ENCODE measurements at regions not wholly inside any gene's neighbourhood (a gene's known extent, or its start where the extent isn't known, plus 50 kb on each side); places are given as distances from the start of the nearest gene placed in this dataset.

DNA sequence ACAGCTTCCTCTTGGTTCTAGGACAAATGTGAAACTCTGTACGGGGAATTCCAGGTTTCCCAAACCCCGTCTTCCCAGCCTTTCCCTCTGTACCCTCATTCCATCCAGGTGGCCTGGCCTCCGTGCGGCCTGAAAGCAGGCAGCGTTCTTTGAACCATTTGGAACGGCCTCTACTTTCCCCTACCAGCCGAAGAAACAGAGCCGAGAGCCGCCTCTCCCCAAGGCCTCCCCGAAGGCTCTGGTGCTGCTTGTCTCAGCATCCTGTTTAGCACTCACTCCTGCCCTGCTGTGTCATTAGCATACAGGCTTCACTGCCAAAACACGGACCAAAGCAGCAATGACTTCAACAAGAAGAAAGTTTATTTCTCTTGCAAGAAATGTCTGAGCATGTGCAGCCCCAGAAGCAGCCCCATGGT lies 137.7 kb downstream of the HSD17B3 start:
- H3K4me1 ChIP-seq (ENCODE audit: insufficient read depth, low read length), result no peaks in the 10 kb centered on the region
- no peak overlapping the region for H3K4me3 ChIP-seq (ENCODE audit: low read depth in 1 of 2, low read length in 2 of 2)
- no peak overlapping the region for H3K27ac ChIP-seq (ENCODE audit: low read length)
- no peak for TF ChIP-seq EZH2 (IDR thresholded peaks at IDR 0.05; ENCODE audit: borderline replicate concordance, low read depth, low read length, severe bottlenecking)
- TF ChIP-seq, protein P1, sequence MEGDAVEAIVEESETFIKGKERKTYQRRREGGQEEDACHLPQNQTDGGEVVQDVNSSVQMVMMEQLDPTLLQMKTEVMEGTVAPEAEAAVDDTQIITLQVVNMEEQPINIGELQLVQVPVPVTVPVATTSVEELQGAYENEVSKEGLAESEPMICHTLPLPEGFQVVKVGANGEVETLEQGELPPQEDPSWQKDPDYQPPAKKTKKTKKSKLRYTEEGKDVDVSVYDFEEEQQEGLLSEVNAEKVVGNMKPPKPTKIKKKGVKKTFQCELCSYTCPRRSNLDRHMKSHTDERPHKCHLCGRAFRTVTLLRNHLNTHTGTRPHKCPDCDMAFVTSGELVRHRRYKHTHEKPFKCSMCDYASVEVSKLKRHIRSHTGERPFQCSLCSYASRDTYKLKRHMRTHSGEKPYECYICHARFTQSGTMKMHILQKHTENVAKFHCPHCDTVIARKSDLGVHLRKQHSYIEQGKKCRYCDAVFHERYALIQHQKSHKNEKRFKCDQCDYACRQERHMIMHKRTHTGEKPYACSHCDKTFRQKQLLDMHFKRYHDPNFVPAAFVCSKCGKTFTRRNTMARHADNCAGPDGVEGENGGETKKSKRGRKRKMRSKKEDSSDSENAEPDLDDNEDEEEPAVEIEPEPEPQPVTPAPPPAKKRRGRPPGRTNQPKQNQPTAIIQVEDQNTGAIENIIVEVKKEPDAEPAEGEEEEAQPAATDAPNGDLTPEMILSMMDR (IDR thresholded peaks at IDR 0.05; ENCODE audit: borderline replicate concordance, extremely low read depth, low read length, poor library complexity, severe bottlenecking), result no peak
- H2AFZ ChIP-seq (ENCODE audit: low read depth, low read length), result no peak overlapping the region
- H3K9ac ChIP-seq (ENCODE audit: low read depth, low read length), result no peak overlapping the region
- H3K27me3 ChIP-seq (ENCODE audit: insufficient read depth, low read length, poor library complexity), result peaks cover 3% of the 10 kb centered on the region
- no peaks in the 10 kb centered on the region for H4K20me1 ChIP-seq (ENCODE audit: insufficient read depth, low read length)
- no peak overlapping the region for H3K4me2 ChIP-seq (ENCODE audit: insufficient read depth, low read length)
- no peaks in the 10 kb centered on the region for H3K9me3 ChIP-seq (ENCODE audit: insufficient read depth, low read length, severe bottlenecking)
- H3K79me2 ChIP-seq (ENCODE audit: insufficient read depth, low read length), result no peaks in the 10 kb centered on the region
- ATAC-seq (ENCODE audit: insufficient read depth, low read depth) (no peak), DNase-seq (no peak)
- no peaks in the 10 kb centered on the region for H3K36me3 ChIP-seq (ENCODE audit: insufficient read depth, low read length)

DNA sequence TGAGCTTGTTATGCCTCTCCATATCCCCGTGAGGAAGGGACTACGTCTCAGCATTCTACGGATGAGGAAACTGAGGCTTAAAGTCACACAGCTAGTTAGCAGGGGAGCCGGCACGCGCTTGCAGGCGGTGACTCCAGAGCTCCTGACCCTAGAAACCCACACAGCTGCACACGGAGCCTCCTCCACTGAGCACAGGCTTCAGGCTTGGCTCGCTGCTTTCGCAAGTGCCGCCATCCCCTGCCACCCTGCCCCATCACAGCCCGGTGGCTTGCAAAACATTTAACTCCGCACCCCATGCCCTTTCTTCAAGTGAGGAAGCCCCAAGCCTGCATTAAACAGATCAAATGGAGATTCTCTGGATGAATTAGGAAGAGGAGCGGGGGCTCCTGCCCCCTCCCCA lies 138.3 kb downstream of the HSD17B3 start:
- Histone ChIP-seq H3K9ac (ENCODE audit: low read depth, low read length) (no peak overlapping the region), H3K27me3 (ENCODE audit: insufficient read depth, low read length, poor library complexity) (peaks cover 3% of the 10 kb centered on the region), H3K4me3 (ENCODE audit: low read depth in 1 of 2, low read length in 2 of 2) (no peak overlapping the region), H3K4me2 (ENCODE audit: insufficient read depth, low read length) (no peak overlapping the region), H4K20me1 (ENCODE audit: insufficient read depth, low read length) (no peaks in the 10 kb centered on the region), H2AFZ (ENCODE audit: low read depth, low read length) (no peak overlapping the region), H3K27ac (ENCODE audit: low read length) (no peak overlapping the region), H3K36me3 (ENCODE audit: insufficient read depth, low read length) (no peaks in the 10 kb centered on the region), H3K9me3 (ENCODE audit: insufficient read depth, low read length, severe bottlenecking) (no peaks in the 10 kb centered on the region), H3K79me2 (ENCODE audit: insufficient read depth, low read length) (no peaks in the 10 kb centered on the region), H3K4me1 (ENCODE audit: insufficient read depth, low read length) (no peaks in the 10 kb centered on the region; the same call in 1 of the 2 replicates)
- ATAC-seq (ENCODE audit: insufficient read depth, low read depth) (no peak), DNase-seq (no peak)
- TF ChIP-seq EZH2 (IDR thresholded peaks at IDR 0.05; ENCODE audit: borderline replicate concordance, low read depth, low read length, severe bottlenecking), result no peak
- TF ChIP-seq, protein P1 (IDR thresholded peaks at IDR 0.05; ENCODE audit: borderline replicate concordance, extremely low read depth, low read length, poor library complexity, severe bottlenecking), result no peak

DNA sequence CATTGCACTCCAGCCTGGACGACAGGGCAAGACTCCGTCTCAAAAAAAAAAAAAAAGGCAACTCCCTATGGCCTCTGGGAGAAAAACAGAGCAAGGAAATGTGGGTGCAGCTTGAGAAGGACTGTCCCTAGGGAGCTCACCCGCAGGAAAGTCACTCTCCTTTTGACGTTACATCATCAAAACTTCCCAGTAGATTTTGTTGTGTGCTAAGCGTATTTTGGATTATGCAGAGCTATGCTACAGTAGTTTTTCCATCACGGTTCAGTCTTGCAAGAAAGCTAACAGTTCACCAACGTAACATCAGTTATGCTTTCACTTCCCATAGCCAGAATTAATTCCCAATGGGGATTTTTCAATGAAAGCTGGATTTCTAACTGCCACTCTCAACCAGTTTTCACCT lies 138.8 kb downstream of the HSD17B3 start:
- H3K36me3 ChIP-seq (ENCODE audit: insufficient read depth, low read length), result no peaks in the 10 kb centered on the region
- peaks cover 3% of the 10 kb centered on the region for H3K27me3 ChIP-seq (ENCODE audit: insufficient read depth, low read length, poor library complexity)
- H3K4me1 ChIP-seq (ENCODE audit: insufficient read depth, low read length), result no peaks in the 10 kb centered on the region; the same call in 1 of the 2 replicates
- H3K4me2 ChIP-seq (ENCODE audit: insufficient read depth, low read length), result no peak overlapping the region
- no peak for ATAC-seq (ENCODE audit: insufficient read depth, low read depth)
- no peaks in the 10 kb centered on the region for H4K20me1 ChIP-seq (ENCODE audit: insufficient read depth, low read length)
- no peak overlapping the region for H3K9ac ChIP-seq (ENCODE audit: low read depth, low read length)
- H3K79me2 ChIP-seq (ENCODE audit: insufficient read depth, low read length), result no peaks in the 10 kb centered on the region
- H2AFZ ChIP-seq (ENCODE audit: low read depth, low read length), result no peak overlapping the region
- no peak overlapping the region for H3K27ac ChIP-seq (ENCODE audit: low read length)
- no peak for TF ChIP-seq EZH2 (IDR thresholded peaks at IDR 0.05; ENCODE audit: borderline replicate concordance, low read depth, low read length, severe bottlenecking)
- TF ChIP-seq, protein P1 (IDR thresholded peaks at IDR 0.05; ENCODE audit: borderline replicate concordance, extremely low read depth, low read length, poor library complexity, severe bottlenecking), result no peak
- no peak for DNase-seq
- H3K9me3 ChIP-seq (ENCODE audit: insufficient read depth, low read length, severe bottlenecking), result no peaks in the 10 kb centered on the region
- no peak overlapping the region for H3K4me3 ChIP-seq (ENCODE audit: low read depth in 1 of 2, low read length in 2 of 2)

DNA sequence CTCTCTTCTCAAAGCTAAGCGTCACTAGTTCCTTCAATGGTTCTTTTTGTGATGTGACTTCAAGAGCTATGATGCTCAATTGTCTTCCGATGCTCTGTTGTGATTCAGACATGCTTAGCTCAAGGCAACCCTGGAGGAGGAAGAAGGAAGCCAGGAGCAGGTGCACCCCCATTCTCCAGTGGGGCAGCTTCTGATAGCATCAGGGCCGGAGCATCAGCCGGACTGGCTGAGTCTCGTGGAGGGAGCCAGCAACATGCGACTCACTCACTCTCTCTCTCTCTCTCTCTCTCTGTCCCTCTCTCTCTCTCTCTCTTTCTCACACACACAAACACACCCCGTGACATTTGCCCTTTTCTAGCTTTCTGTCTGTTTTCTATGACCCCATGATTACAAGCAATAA lies 140.2 kb downstream of the HSD17B3 start:
- Histone ChIP-seq H3K79me2 (ENCODE audit: insufficient read depth, low read length) (no peaks in the 10 kb centered on the region), H3K4me1 (ENCODE audit: insufficient read depth, low read length) (no peaks in the 10 kb centered on the region; the same call in 1 of the 2 replicates), H3K9me3 (ENCODE audit: insufficient read depth, low read length, severe bottlenecking) (no peaks in the 10 kb centered on the region), H3K27ac (ENCODE audit: low read length) (no peak overlapping the region), H3K27me3 (ENCODE audit: insufficient read depth, low read length, poor library complexity) (peaks cover 3% of the 10 kb centered on the region), H3K9ac (ENCODE audit: low read depth, low read length) (no peak overlapping the region), H3K36me3 (ENCODE audit: insufficient read depth, low read length) (no peaks in the 10 kb centered on the region), H3K4me3 (ENCODE audit: low read depth in 1 of 2, low read length in 2 of 2) (no peak overlapping the region), H4K20me1 (ENCODE audit: insufficient read depth, low read length) (no peaks in the 10 kb centered on the region), H2AFZ (ENCODE audit: low read depth, low read length) (no peak overlapping the region), H3K4me2 (ENCODE audit: insufficient read depth, low read length) (no peak overlapping the region)
- ATAC-seq (ENCODE audit: insufficient read depth, low read depth) (no peak), DNase-seq (no peak)
- TF ChIP-seq EZH2 (IDR thresholded peaks at IDR 0.05; ENCODE audit: borderline replicate concordance, low read depth, low read length, severe bottlenecking), result no peak
- TF ChIP-seq, protein P1 (IDR thresholded peaks at IDR 0.05; ENCODE audit: borderline replicate concordance, extremely low read depth, low read length, poor library complexity, severe bottlenecking), result no peak

All from DND-41 (cell line).